Liver (tissue), 8 donors: ENCODE measurements at regions not wholly inside any gene's neighbourhood (a gene's known extent, or its start where the extent isn't known, plus 50 kb on each side); places are given as distances from the start of the nearest gene placed in this dataset.

Experiments used
- DNase-seq: peaks from one replicate; pipeline ENCODE4 v3.0.0-alpha.2; 2017; ENCODE audit warnings: low spot score
- H3K27ac ChIP-seq, 2 donors: one replicate each; pipeline ENCODE4 v1.7.0; 2013; ENCODE audit warnings: inconsistent platforms in 2 of 2, low read length in 2 of 2, control low read depth in 1 of 2, low read depth in 1 of 2, mild to moderate bottlenecking in 1 of 2
- H3K27me3 ChIP-seq, 4 donors: one replicate each; pipeline versions ENCODE4 v1.6.1 to v1.7.0; 2013; ENCODE audit warnings: low read length in 3 of 4, inconsistent platforms in 1 of 4, mild to moderate bottlenecking in 1 of 4, moderate library complexity in 1 of 4; ENCODE audit not compliant: control insufficient read depth in 4 of 4, insufficient read depth in 4 of 4
- H3K36me3 ChIP-seq, 4 donors: one replicate each; pipeline versions ENCODE4 v1.6.1 to v1.7.0; 2013; ENCODE audit warnings: low read length in 3 of 4, mild to moderate bottlenecking in 3 of 4, low read depth in 1 of 4, moderate library complexity in 1 of 4; ENCODE audit not compliant: control insufficient read depth in 4 of 4, insufficient read depth in 3 of 4
- H3K4me1 ChIP-seq, 4 donors: one replicate each; pipeline versions ENCODE4 v1.6.1 to v1.7.0; 2013; ENCODE audit warnings: low read length in 3 of 4, mild to moderate bottlenecking in 3 of 4, moderate library complexity in 1 of 4; ENCODE audit not compliant: control insufficient read depth in 4 of 4, insufficient read depth in 4 of 4
- H3K4me3 ChIP-seq, 3 donors: one replicate each; pipeline versions ENCODE4 v1.6.1 to v1.7.0; 2013; ENCODE audit warnings: low read length in 3 of 3, control low read depth in 1 of 3, low read depth in 1 of 3, mild to moderate bottlenecking in 1 of 3
- H3K9ac ChIP-seq, 2 donors: one replicate each; pipeline ENCODE4 v1.7.0; 2013; ENCODE audit warnings: low read length in 2 of 2, mild to moderate bottlenecking in 2 of 2, moderate library complexity in 2 of 2, control low read depth in 1 of 2, low read depth in 1 of 2
- H3K9me3 ChIP-seq, 4 donors: one replicate each; pipeline versions ENCODE4 v1.6.1 to v1.7.0; 2013; ENCODE audit warnings: low read length in 3 of 4; ENCODE audit not compliant: control insufficient read depth in 4 of 4
- ATF3 ChIP-seq: IDR thresholded peaks from 2 replicates; pipeline ENCODE4 v1.6.1; 2016; ENCODE audit warnings: antibody characterized with exemption
- CTCF ChIP-seq: fragments of 150-350 bp; IDR thresholded peaks from 2 replicates; pipeline ENCODE4 v1.5.1; 2017; ENCODE audit warnings: improper control_type of control experiment, low read depth, low read length; ENCODE audit not compliant: missing input control
- EGR1 ChIP-seq, 2 donors: IDR thresholded peaks; 2 replicates each; pipeline ENCODE4 v1.6.1; 2016 to 2018; ENCODE audit warnings: antibody characterized with exemption in 2 of 2, low read depth in 2 of 2
- FOXA1 ChIP-seq: IDR thresholded peaks from 2 replicates; pipeline ENCODE4 v1.6.1; 2016; ENCODE audit warnings: antibody characterized with exemption
- FOXA2 ChIP-seq: IDR thresholded peaks from 2 replicates; pipeline ENCODE4 v1.6.1; 2016; ENCODE audit warnings: antibody characterized with exemption
- GABPA ChIP-seq, 2 donors: IDR thresholded peaks in 1 of 2; conservative IDR thresholded peaks in 1 of 2; 2 replicates each; pipeline ENCODE4 v1.6.1; 2016; ENCODE audit warnings: antibody characterized with exemption in 2 of 2, mild to moderate bottlenecking in 1 of 2, moderate library complexity in 1 of 2
- HNF4A ChIP-seq, 2 donors: conservative IDR thresholded peaks; 2 replicates each; pipeline ENCODE4 v1.6.1; 2016; ENCODE audit warnings: antibody characterized with exemption in 2 of 2, mild to moderate bottlenecking in 2 of 2
- HNF4G ChIP-seq: IDR thresholded peaks from 2 replicates; pipeline ENCODE4 v1.6.1; 2016; ENCODE audit warnings: antibody characterized with exemption
- JUND ChIP-seq, 2 donors: IDR thresholded peaks; 2 replicates each; pipeline ENCODE4 v1.6.1; 2016; ENCODE audit warnings: antibody characterized with exemption in 2 of 2
- MAX ChIP-seq: IDR thresholded peaks from 2 replicates; pipeline ENCODE4 v1.6.1; 2016; ENCODE audit warnings: antibody characterized with exemption
- RAD21 ChIP-seq, 2 donors: IDR thresholded peaks; 2 replicates each; pipeline ENCODE4 v1.6.1; 2016; ENCODE audit warnings: antibody characterized with exemption in 2 of 2, mild to moderate bottlenecking in 2 of 2
- REST ChIP-seq: IDR thresholded peaks from 2 replicates; pipeline ENCODE4 v1.6.1; 2016; ENCODE audit warnings: antibody characterized with exemption, mild to moderate bottlenecking
- RXRA ChIP-seq, 2 donors: IDR thresholded peaks; 2 replicates each; pipeline ENCODE4 v1.6.1; 2017 to 2018; ENCODE audit warnings: antibody characterized with exemption in 2 of 2, mild to moderate bottlenecking in 1 of 2
- SP1 ChIP-seq: IDR thresholded peaks from 2 replicates; pipeline ENCODE4 v1.6.1; 2018; ENCODE audit warnings: antibody characterized with exemption, mild to moderate bottlenecking
- TAF1 ChIP-seq: conservative IDR thresholded peaks from 2 replicates; pipeline ENCODE4 v1.6.1; 2016; ENCODE audit warnings: antibody characterized with exemption, mild to moderate bottlenecking
- YY1 ChIP-seq: IDR thresholded peaks from 2 replicates; pipeline ENCODE4 v1.6.1; 2016; ENCODE audit warnings: antibody characterized with exemption, mild to moderate bottlenecking
- ZBTB33 ChIP-seq: IDR thresholded peaks from 2 replicates; pipeline ENCODE4 v1.6.1; 2016; ENCODE audit warnings: antibody characterized with exemption
- WGBS: extraction: QIAGEN DNeasy Blood & Tissue Kit; methylation state at CpG from one replicate; pipeline ENCODE4 v1.1.7; 2013; 5-methylcytosine and 5-hydroxymethylcytosine counted together
- donor health status: healthy.
- donor health status: healthy.
- donor health status: healthy.
- donor health status: healthy.
- donor health status: healthy.

GRCh38 chr10:121404611-121405010, 193.6 kb downstream of the FGFR2 start:
- Histone ChIP-seq H3K36me3 (no peaks in the 10 kb centered on the region), H3K4me1 (no peaks in the 10 kb centered on the region), H3K27me3 (no peaks in the 10 kb centered on the region), H3K27ac (no peak overlapping the region), H3K4me3 (no peak overlapping the region), H3K9ac (no peak overlapping the region), H3K9me3 (no peaks in the 10 kb centered on the region)
- 92% methylated on average over 4 of the region's 4 CpGs for WGBS
- no peak for DNase-seq
- no peak for TF ChIP-seq HNF4A (conservative IDR thresholded peaks at IDR 0.05)
- TF ChIP-seq GABPA (IDR thresholded peaks at IDR 0.05 in 1 of 2, conservative IDR thresholded peaks at IDR 0.05 in 1 of 2), result no peak
- no peak for TF ChIP-seq ZBTB33
- TF ChIP-seq SP1, result no peak
- no peak for TF ChIP-seq EGR1 (IDR thresholded peaks at IDR 0.05; ENCODE audit: low read depth in 2 of 2)
- no peak for TF ChIP-seq REST
- no peak for TF ChIP-seq MAX
- TF ChIP-seq RAD21 (IDR thresholded peaks at IDR 0.05), result no peak
- TF ChIP-seq FOXA1, result no peak
- TF ChIP-seq JUND (IDR thresholded peaks at IDR 0.05), result no peak
- no peak for TF ChIP-seq RXRA (IDR thresholded peaks at IDR 0.05)
- TF ChIP-seq HNF4G, result no peak
- no peak for TF ChIP-seq TAF1
- no peak for TF ChIP-seq FOXA2
- no peak for TF ChIP-seq YY1
- TF ChIP-seq CTCF, result no peak

- Histone ChIP-seq H3K9me3 (no peaks in the 10 kb centered on the region), H3K4me1 (no peaks in the 10 kb centered on the region), H3K4me3 (no peak overlapping the region), H3K36me3 (no peaks in the 10 kb centered on the region), H3K27ac (no peak overlapping the region), H3K9ac (no peak overlapping the region), H3K27me3 (no peaks in the 10 kb centered on the region)
- DNase-seq, result no peak
- WGBS, result 82% methylated on average over 3 of the region's 3 CpGs
- TF ChIP-seq FOXA2 (no peak), ZBTB33 (no peak), ATF3 (no peak), RAD21 (IDR thresholded peaks at IDR 0.05) (no peak), MAX (no peak), YY1 (no peak), HNF4A (conservative IDR thresholded peaks at IDR 0.05) (no peak), FOXA1 (no peak), HNF4G (no peak), CTCF (no peak), TAF1 (no peak), SP1 (no peak)
These were observed 193.1 kb downstream of the FGFR2 start for GRCh38 chr10:121405096-121405495.
